ENCODE measurements at regions not wholly inside any gene's neighbourhood (a gene's known extent, or its start where the extent isn't known, plus 50 kb on each side); places are given as distances from the start of the nearest gene placed in this dataset.

GRCh38 chr3:145490088-145491048 lies 670.6 kb downstream of the PLOD2 start:
- no peak for TF ChIP-seq CTCF (IDR thresholded peaks at IDR 0.05)
- no peak for TF ChIP-seq POLR2A (IDR thresholded peaks at IDR 0.05)
